CD14-positive monocyte (primary cell): ENCODE measurements at regions not wholly inside any gene's neighbourhood (a gene's known extent, or its start where the extent isn't known, plus 50 kb on each side); places are given as distances from the start of the nearest gene placed in this dataset.

Experiments used
- DNase-seq, 3 donors: peaks; one replicate each; pipeline ENCODE4 v3.0.0-alpha.2; 2011 to 2022
- H2AFZ ChIP-seq: 2 replicates; pipeline ENCODE4 v1.6.0; 2012; ENCODE audit warnings: mild to moderate bottlenecking, low read depth, low read length, inconsistent platforms; ENCODE audit not compliant: insufficient read depth, poor library complexity, severe bottlenecking
- H3K27ac ChIP-seq, 2 donors: 1 replicate in 1 of 2; 2 replicates in 1 of 2; pipeline ENCODE4 v1.5.1; 2012 to 2013; ENCODE audit warnings: low read length in 2 of 2, control low read depth in 1 of 2, inconsistent platforms in 1 of 2, low read depth in 1 of 2, mild to moderate bottlenecking in 1 of 2
- H3K27me3 ChIP-seq, 2 donors: one replicate each; pipeline versions ENCODE4 v1.6.0 to v1.6.1; 2011 to 2013; ENCODE audit warnings: low read length in 2 of 2; ENCODE audit not compliant: control insufficient read depth in 2 of 2, insufficient read depth in 2 of 2
- H3K36me3 ChIP-seq, 2 donors: replicated peaks in 1 of 2; 1 replicate in 1 of 2; 2 replicates in 1 of 2; pipeline versions ENCODE4 v1.5.1 to v1.6.1; 2012 to 2013; ENCODE audit warnings: low read length in 2 of 2, control low read depth in 1 of 2, inconsistent platforms in 1 of 2, mild to moderate bottlenecking in 1 of 2; ENCODE audit not compliant: insufficient read depth in 2 of 2, control insufficient read depth in 1 of 2
- H3K4me1 ChIP-seq, 2 donors: 1 replicate in 1 of 2; 2 replicates in 1 of 2; pipeline versions ENCODE4 v1.5.1 to v1.6.1; 2012 to 2013; ENCODE audit warnings: low read length in 2 of 2, control low read depth in 1 of 2, inconsistent platforms in 1 of 2, mild to moderate bottlenecking in 1 of 2, moderate library complexity in 1 of 2; ENCODE audit not compliant: insufficient read depth in 2 of 2, control insufficient read depth in 1 of 2
- H3K4me2 ChIP-seq: replicated peaks from 2 replicates; pipeline ENCODE3; 2012; ENCODE audit warnings: low read length, moderate library complexity, mild to moderate bottlenecking; ENCODE audit not compliant: poor library complexity, severe bottlenecking; ENCODE audit errors: extremely low read depth
- H3K4me3 ChIP-seq, 3 experiments: fragments of 200-600 bp in 1 of 3; sonication (generic) in 1 of 3; replicated peaks in 1 of 3; 1 replicate in 2 of 3; 2 replicates in 1 of 3; pipeline ENCODE4 v1.5.1; 2011 to 2013; ENCODE audit warnings: low read length in 3 of 3, mild to moderate bottlenecking in 3 of 3, control low read depth in 2 of 3, low read depth in 2 of 3, inconsistent platforms in 1 of 3, moderate library complexity in 1 of 3
- H3K79me2 ChIP-seq: 2 replicates; pipeline ENCODE4 v1.6.0; 2012; ENCODE audit warnings: mild to moderate bottlenecking, control low read depth, inconsistent platforms, low read length, moderate library complexity; ENCODE audit not compliant: insufficient read depth
- H3K9ac ChIP-seq: 2 replicates; pipeline ENCODE4 v1.6.0; 2017; ENCODE audit warnings: low read length, mild to moderate bottlenecking; ENCODE audit not compliant: insufficient read depth, poor library complexity, severe bottlenecking
- H3K9me3 ChIP-seq, 2 donors: replicated peaks in 1 of 2; 1 replicate in 1 of 2; 2 replicates in 1 of 2; pipeline versions ENCODE4 v1.5.1 to v1.6.1; 2012 to 2013; ENCODE audit warnings: low read length in 2 of 2, control low read depth in 1 of 2; ENCODE audit not compliant: control insufficient read depth in 1 of 2, insufficient read depth in 1 of 2
- H4K20me1 ChIP-seq: 2 replicates; pipeline ENCODE4 v1.6.0; 2012; ENCODE audit warnings: mild to moderate bottlenecking, low read length, control low read depth, moderate library complexity; ENCODE audit not compliant: insufficient read depth
- H3K27ac Mint-ChIP-seq, 7 donors: one replicate each; pipeline ENCODE4 v1.8.0; 2020; ENCODE audit warnings: mild to moderate bottlenecking in 7 of 7, mixed read lengths in 7 of 7, moderate library complexity in 6 of 7, inconsistent platforms in 2 of 7
- H3K27me3 Mint-ChIP-seq, 3 donors: one replicate each; pipeline ENCODE4 v1.8.0; 2021 to 2022; ENCODE audit warnings: low read depth in 3 of 3, mild to moderate bottlenecking in 3 of 3, mixed read lengths in 3 of 3, moderate library complexity in 3 of 3, inconsistent platforms in 1 of 3
- H3K36me3 Mint-ChIP-seq, 2 donors: one replicate each; pipeline ENCODE4 v1.8.0; 2020; ENCODE audit warnings: mixed read lengths in 2 of 2, inconsistent platforms in 1 of 2, mild to moderate bottlenecking in 1 of 2
- H3K4me1 Mint-ChIP-seq: one replicate; pipeline ENCODE4 v1.8.0; 2020; ENCODE audit warnings: mild to moderate bottlenecking, mixed read lengths
- H3K4me3 Mint-ChIP-seq, 2 donors: one replicate each; pipeline ENCODE4 v1.8.0; 2020; ENCODE audit warnings: mild to moderate bottlenecking in 2 of 2, mixed read lengths in 2 of 2, moderate library complexity in 1 of 2
- H3K9me3 Mint-ChIP-seq, 7 donors: one replicate each; pipeline ENCODE4 v1.8.0; 2020 to 2022; ENCODE audit warnings: mixed read lengths in 7 of 7, mild to moderate bottlenecking in 6 of 7, moderate library complexity in 6 of 7, inconsistent platforms in 2 of 7
- WGBS: methylation state at CpG from one replicate; pipeline ENCODE4 v1.1.5; 2013; ENCODE audit warnings: missing lambda C conversion rate; ENCODE audit not compliant: insufficient coverage; 5-methylcytosine and 5-hydroxymethylcytosine counted together
- intact Hi-C, 2 donors: fragments of 100-400 bp; cut with micrococcal nuclease; formaldehyde crosslinking; loops; one replicate each; pipeline versions ENCODE4 v1.15.0 to v1.15.1; 2023
- TF ChIP-seq, protein P1 (sequence below): fragments of 200-600 bp; IDR thresholded peaks from one replicate; pipeline ENCODE4 v1.8.0; 2022; ENCODE audit warnings: antibody characterized with exemption, mild to moderate bottlenecking

DNA sequence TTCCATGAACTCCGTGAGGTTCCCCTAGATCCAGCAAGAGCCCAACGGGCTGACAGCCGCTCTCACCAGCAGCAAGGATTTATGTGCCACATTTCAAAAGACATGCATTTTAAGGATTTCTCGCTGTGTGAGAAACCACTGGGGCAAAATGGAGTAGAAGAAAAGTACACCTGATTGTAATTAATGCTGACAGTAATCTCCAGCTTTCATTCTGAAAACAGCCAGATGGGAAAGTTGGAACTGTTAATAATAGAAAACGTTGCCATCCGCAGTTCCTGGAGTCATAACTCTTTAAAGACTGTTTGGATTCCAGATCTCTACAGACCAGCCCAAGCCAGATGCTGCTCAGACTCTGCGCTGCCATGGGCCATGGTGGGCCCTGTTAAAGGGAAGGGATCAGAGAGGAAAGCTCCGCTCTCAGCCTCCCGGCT, 216.9 kb upstream of the GLI3 start:
- H3K36me3 Mint-ChIP-seq, result no peaks in the 10 kb centered on the region
- no peak overlapping the region for H3K4me3 Mint-ChIP-seq
- no peak overlapping the region for H3K4me2 ChIP-seq
- peaks cover 4 to 7% (median 6%) of the 10 kb centered on the region in 3 donors for H3K27me3 Mint-ChIP-seq
- intact Hi-C loops, result no loop called here
- DNase-seq, result no peak
- H3K4me1 Mint-ChIP-seq, result no peaks in the 10 kb centered on the region
- H3K4me1 ChIP-seq, result no peaks in the 10 kb centered on the region
- H4K20me1 ChIP-seq, result no peaks in the 10 kb centered on the region
- peaks cover 0 to 2% (median 2%) of the 10 kb centered on the region in 7 donors for H3K9me3 Mint-ChIP-seq
- H3K9ac ChIP-seq, result no peak overlapping the region
- no peak overlapping the region for H3K27ac Mint-ChIP-seq
- no peak overlapping the region for H3K27ac ChIP-seq
- no peaks in the 10 kb centered on the region for H3K79me2 ChIP-seq
- H3K27me3 ChIP-seq, result no peaks in the 10 kb centered on the region
- no peak overlapping the region for H3K4me3 ChIP-seq
- 60% methylated on average over 8 of the region's 9 CpGs for WGBS
- H3K36me3 ChIP-seq, result no peaks in the 10 kb centered on the region
- no peaks in the 10 kb centered on the region for H3K9me3 ChIP-seq
- TF ChIP-seq, protein P1, sequence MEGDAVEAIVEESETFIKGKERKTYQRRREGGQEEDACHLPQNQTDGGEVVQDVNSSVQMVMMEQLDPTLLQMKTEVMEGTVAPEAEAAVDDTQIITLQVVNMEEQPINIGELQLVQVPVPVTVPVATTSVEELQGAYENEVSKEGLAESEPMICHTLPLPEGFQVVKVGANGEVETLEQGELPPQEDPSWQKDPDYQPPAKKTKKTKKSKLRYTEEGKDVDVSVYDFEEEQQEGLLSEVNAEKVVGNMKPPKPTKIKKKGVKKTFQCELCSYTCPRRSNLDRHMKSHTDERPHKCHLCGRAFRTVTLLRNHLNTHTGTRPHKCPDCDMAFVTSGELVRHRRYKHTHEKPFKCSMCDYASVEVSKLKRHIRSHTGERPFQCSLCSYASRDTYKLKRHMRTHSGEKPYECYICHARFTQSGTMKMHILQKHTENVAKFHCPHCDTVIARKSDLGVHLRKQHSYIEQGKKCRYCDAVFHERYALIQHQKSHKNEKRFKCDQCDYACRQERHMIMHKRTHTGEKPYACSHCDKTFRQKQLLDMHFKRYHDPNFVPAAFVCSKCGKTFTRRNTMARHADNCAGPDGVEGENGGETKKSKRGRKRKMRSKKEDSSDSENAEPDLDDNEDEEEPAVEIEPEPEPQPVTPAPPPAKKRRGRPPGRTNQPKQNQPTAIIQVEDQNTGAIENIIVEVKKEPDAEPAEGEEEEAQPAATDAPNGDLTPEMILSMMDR, result no peak
- H2AFZ ChIP-seq, result no peak overlapping the region

DNA sequence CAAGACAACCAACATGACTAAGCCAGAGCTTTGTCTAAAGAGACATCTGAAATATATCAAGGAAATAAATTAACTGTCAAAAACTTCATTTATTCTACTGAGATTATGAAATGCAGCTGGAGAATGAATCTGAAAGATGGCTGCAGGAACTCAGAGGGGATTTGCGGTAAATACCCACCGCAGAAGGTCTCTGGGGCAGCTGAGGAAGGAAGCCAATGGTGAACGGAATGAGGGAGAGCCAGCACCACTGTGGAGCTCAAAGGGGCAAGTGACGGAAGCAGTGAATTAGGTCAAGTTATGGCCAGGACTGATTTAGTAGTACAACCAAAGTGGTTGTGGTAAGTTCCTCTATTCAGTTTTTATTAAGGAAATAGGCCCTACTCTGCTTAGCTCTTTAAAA, 215.3 kb upstream of the GLI3 start:
- no peaks in the 10 kb centered on the region for H3K36me3 ChIP-seq
- H3K27me3 ChIP-seq, result no peaks in the 10 kb centered on the region
- WGBS, result 0% methylated on average over 3 of the region's 4 CpGs
- no peak overlapping the region for H3K4me2 ChIP-seq
- intact Hi-C loops, result no loop called here
- no peak overlapping the region for H3K27ac ChIP-seq
- no peak overlapping the region for H3K9ac ChIP-seq
- peaks cover 0 to 8% (median 2%) of the 10 kb centered on the region in 7 donors for H3K9me3 Mint-ChIP-seq
- no peaks in the 10 kb centered on the region for H3K9me3 ChIP-seq
- peak overlapping the region in 1 of 7 donors; percentile 40 for H3K27ac Mint-ChIP-seq
- no peak overlapping the region for H3K4me3 Mint-ChIP-seq
- TF ChIP-seq, protein P1, result no peak
- H3K4me3 ChIP-seq, result no peak overlapping the region
- H4K20me1 ChIP-seq, result no peaks in the 10 kb centered on the region
- no peak for DNase-seq
- peaks cover 5 to 6% (median 6%) of the 10 kb centered on the region in 3 donors for H3K27me3 Mint-ChIP-seq
- H3K4me1 Mint-ChIP-seq, result no peaks in the 10 kb centered on the region
- H3K4me1 ChIP-seq, result no peaks in the 10 kb centered on the region
- H2AFZ ChIP-seq, result no peak overlapping the region
- no peaks in the 10 kb centered on the region for H3K79me2 ChIP-seq
- H3K36me3 Mint-ChIP-seq, result no peaks in the 10 kb centered on the region
